ENCODE measurements at regions not wholly inside any gene's neighbourhood (a gene's known extent, or its start where the extent isn't known, plus 50 kb on each side); places are given as distances from the start of the nearest gene placed in this dataset.
"Not testable (repeated sequence)": the region's sequence is repeated elsewhere in the genome, so short reads cannot be mapped to it uniquely, and the experiment has no call there.

- no peak for DNase-seq (ENCODE audit: low spot score)
These were observed 151.8 kb upstream of the EPB41L4A start for GRCh38 chr5:112570708-112571444.

DNA sequence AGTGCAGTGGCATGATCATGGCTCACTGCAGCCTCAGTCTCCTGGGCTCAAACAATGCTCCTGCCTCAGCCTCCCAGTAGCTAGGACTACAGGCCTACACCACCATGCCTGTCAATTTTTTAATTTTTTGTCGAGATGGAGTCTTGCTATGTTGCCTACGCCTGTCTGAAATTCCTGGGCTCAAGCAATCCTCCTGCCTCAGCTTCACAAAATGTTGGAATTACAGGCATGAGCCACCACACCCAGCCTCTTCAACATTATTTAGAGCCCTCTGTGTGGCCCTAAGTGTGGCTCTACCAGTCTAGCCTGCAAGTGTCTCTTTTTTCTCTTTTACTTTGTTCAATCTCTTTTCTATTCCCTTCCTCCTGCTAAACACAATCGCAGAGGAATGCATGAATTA lies 154.4 kb upstream of the EPB41L4A start:
- DNase-seq (ENCODE audit: low spot score) = no peak

DNA sequence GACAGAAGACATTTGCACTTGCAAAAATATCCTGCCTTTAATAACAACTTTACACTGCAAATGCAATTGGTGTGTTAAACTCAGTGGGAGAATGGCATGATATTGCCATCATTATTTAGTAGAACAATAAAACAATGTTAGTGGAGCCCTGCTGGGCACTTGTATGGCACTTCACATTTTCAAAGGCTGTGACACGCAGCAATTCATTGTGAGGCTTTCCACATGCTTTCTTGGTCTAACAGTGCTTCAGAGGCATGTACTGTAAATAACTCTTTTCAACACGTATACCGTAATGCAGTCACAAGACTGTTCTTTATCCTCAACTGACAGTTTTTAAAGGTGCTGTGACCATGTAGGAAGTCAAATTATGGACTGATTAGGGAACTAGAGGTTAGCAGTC lies 155.5 kb upstream of the EPB41L4A start:
- DNase-seq (ENCODE audit: low spot score) = no peak

- DNase-seq (ENCODE audit: low spot score) = no peak
These were observed 157.3 kb upstream of the EPB41L4A start for GRCh38 chr5:112576298-112576925.

GRCh38 chr5:112579599-112580170 lies 158.0 kb upstream of the APC start:
- DNase-seq (ENCODE audit: low spot score) = no peak

- no peak for DNase-seq (ENCODE audit: low spot score)
These were observed 155.8 kb upstream of the APC start for GRCh38 chr5:112581811-112582320.

DNA sequence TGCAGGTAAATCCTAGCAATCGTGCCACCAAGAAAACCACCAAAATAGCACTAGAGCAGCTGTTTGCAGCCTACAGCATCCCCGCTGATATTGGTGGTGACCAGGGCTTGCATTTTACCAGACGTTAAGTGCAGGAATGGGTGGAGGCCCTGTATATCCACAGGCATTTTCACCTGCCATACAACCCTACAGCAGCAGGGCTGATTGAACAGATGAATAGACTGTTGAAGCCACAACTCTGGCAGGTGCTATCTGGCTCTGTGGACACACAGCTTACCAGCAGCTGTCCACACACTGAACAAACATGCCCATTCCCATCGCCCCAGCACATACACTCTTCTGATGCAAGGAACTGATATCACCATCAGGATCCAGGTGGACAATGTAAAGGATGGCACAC lies 154.5 kb upstream of the APC start:
- no peak for DNase-seq (ENCODE audit: low spot score)

DNA sequence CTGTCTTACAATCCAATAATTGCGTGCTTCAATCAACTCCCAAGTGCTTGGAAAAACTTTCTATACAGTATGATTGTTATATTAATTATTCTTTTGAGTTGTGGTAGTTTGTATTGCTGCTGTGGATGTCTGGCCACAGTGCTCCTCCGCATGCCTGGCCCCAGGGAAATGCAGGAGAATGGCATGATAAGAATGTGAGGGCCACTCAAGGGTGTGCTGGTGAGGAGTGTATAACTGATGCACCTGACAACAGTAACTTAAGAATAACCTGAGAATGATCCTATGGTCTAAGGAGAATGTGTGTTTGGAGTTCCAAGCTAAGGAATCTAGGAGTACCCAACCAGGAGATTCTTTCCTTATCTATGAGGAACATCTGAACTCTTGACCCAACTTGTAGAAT lies 152.9 kb upstream of the APC start:
- no peak for DNase-seq (ENCODE audit: low spot score)

DNA sequence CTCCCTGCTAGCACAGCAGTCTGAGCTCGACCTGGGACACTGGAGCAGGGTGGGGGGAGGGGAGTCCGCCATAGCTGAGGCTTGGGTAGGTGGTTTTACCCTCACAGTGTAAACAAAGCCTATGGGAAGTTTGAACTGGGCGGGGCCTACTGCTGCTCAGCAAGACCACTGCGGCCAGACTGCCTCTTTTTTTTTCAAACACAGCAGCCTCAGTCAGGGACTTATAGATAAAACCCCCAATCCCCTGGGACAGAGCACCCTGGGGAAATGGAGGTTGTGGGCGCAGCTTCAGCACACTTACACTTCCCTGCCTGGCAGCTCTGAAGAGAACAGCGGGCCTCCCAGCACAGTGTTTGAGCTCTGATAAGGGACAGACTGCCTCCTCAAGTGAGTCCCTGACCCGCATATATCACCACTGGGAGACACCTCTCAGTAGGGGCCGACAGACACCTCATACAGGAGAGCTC lies 151.1 kb upstream of the APC start:
- no peak for DNase-seq (ENCODE audit: low spot score)

DNA sequence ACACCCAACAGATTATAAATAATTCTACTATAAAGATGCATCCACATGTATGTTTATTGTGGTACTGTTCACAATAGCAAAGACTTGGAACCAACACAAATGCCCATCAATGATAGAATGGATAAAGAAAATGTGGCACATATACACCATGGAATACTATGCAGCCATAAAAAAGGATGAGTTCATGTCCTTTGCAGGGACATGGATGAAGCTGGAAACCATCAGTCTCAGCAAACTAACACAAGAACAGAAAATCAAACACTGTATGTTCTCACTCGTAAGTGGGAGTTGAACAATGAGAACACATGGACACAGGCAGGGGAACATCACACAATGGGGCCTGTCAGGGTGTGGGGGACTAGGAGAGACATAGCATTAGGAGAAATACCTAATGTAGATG lies 146.8 kb upstream of the APC start:
- not testable (repeated sequence) for DNase-seq (ENCODE audit: low spot score)

DNA sequence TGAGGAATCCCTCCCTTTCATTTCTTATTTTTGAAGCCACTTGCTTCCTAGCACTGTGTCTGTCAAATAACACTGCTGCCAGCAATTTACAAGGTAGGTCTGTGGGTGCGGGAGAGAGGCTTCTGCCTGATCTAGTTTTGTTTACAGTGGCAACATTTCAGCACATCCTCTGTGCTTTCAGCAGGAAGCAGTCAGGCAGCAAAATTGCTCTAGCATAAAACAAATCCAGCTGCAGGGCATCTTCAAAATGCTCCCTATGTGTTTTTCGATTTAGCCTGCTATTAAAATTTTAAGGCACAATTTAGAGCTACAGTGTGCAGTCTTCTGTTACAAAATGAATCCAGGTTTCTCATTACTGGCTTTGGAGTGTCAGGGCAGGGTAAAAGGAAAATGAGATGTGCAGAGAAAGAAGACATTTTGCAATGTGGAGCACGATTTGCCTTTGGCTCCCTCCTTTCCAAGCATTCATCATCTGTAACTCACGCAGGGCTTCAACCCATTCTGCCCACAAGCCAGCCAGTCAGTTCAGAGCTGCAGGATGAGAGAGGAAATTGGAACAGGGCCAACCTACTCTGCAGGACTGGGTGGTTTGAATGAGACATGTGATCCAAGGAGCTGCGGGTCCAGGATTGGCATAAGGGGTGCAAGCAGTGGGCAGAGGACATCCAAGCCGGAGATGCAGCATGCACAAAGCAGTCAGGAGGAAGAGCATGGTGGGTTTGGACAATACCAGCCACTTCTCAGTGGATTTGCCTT lies 143.4 kb upstream of the APC start:
- no peak for DNase-seq (ENCODE audit: low spot score)

DNA sequence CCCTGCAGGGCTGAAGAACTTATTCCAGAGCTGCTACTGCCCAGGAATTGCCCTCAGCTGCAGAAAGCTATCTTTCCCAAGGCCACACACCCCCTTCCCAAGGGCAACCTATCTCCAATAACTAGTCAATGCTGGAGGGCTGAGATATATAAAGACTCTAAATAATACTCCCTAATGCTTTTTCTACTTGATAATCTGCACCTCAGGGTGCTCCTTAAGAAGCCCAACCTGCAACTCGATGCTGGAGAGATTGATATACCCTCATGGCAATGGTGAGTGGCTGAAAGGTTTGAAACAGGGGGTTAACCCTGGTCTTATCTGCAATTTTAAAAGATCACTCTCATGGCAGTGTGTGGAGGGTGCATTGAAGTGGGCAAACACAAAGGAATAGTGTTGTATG lies 142.7 kb upstream of the APC start:
- DNase-seq (ENCODE audit: low spot score) = no peak

DNA sequence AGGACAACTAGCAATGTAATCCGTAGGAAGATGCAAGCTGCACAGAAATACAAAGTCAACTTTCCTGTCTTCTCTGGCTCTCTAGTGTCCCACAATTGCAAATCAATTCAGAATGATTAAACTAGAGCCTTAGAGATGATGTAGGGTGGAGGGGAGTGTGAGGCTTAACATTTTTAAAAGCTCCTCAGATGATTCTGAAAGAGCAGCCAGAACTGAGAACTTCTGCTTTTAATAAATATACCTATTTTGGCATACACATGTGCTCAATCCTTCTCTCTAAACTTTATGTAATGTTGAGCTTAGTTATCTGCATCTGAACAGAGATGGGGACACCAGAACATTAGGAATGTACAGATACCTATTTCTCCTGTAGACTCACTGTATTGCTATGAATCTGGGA lies 139.9 kb upstream of the APC start:
- DNase-seq (ENCODE audit: low spot score) = no peak

GRCh38 chr5:112600510-112600909 lies 137.2 kb upstream of the APC start:
- not testable (repeated sequence) for DNase-seq (ENCODE audit: low spot score)

DNA sequence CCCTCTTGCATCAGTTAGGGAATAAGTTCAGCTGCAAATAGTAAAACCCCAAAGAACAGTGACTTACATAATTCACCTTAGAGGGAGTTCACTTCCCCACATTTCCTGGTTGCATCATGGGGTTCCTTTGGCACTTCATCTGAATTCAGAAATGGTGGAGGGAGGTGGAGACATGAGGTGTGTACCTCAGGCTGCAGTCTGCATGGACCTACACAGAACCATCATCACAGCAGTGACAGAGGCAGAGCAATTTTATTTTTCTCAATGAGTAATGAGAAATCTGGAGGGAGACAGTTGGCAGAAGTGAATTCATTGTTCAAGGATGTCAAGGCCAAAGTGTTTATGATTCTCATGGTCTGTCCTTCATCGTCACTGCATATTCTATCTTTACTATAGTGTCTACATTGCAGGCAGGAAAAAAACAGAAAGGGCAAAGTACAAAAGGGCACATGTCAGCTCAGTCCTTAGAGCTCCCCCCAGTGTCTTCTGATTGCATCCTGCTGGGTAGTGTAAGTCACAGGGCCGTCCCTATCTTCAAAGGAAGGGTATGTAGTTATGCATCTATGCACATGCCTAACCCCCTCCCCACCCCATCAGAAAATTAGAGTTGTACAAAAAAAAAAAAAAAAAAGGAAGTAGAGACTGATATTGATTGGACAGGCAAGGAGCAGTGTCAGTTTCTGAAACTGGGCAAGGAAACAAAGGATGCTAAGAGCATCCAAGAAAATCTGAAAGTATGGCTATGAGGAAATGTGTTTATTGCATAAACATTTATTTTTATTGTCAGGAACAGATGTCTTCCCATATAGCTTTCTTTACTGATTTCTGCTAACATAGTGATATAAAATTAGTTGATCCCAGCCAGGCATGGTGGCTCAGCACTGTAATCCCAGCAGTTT lies 132.7 kb upstream of the APC start:
- DNase-seq (ENCODE audit: low spot score) = peak; percentile 54

DNA sequence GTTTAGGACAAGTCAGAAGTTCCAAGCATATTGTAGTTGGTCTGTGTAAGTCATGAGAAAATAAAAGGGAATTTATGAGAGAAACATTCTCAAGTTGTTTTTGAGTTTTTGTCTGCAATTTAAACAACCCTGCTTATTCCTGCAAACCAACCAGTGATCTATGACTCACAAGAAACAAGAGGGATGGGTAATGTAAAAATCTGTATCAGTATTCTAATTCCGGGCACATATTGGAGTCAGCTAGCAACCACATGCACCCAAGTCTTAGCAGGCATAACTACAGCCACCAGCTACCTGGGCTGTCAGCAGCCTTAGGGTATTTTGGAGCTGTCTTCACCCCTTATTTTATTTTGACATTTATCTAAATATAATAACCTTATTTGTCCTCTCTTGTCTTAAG lies 128.7 kb upstream of the APC start:
- no peak for DNase-seq (ENCODE audit: low spot score)

DNA sequence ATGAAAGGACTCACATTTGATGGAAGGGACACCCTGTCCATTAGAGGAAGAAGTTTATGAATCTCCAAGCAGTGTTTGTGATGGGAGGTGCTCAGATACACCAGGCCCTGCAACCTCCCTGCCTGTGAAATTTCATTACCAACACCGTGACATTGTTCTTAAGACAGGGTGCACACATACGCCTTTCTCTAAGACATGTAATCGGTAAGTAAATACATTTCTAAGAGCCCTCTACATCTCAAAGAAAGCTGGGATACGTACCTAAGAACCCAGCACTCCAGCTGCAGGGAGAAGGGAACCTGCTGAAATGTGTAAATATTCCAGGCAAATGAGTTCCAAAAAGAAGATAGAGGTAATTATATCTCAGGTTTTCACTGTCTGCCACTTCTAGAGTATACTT lies 125.0 kb upstream of the APC start:
- DNase-seq (ENCODE audit: low spot score) = no peak

- peak; percentile 2 for DNase-seq (ENCODE audit: low spot score)
These were observed 123.4 kb upstream of the APC start for GRCh38 chr5:112614285-112614684.

- no peak for DNase-seq (ENCODE audit: low spot score)
These were observed 122.7 kb upstream of the APC start for GRCh38 chr5:112614986-112615385.

- DNase-seq (ENCODE audit: low spot score) = no peak
These were observed 120.7 kb upstream of the APC start for GRCh38 chr5:112616812-112617547.
